Stomach (tissue), 8 donors: ENCODE measurements at regions not wholly inside any gene's neighbourhood (a gene's known extent, or its start where the extent isn't known, plus 50 kb on each side); places are given as distances from the start of the nearest gene placed in this dataset.

Source experiments
- DNase-seq, 2 donors: peaks; one replicate each; pipeline versions ENCODE4 v3.0.0 to v3.0.0-alpha.2; 2013 to 2019
- H3K27ac ChIP-seq, 5 donors: fragments of 200-600 bp in 4 of 5; sonication (generic) in 4 of 5; one replicate each; pipeline ENCODE4 v1.5.1; 2013 to 2019; ENCODE audit warnings: mild to moderate bottlenecking in 1 of 5, moderate library complexity in 1 of 5
- H3K27me3 ChIP-seq, 3 donors: fragments of 200-600 bp; sonication (generic); one replicate each; pipeline ENCODE4 v1.5.1; 2017 to 2019; ENCODE audit warnings: mixed run types in 1 of 3
- H3K36me3 ChIP-seq, 4 donors: fragments of 200-600 bp; sonication (generic); 1 replicate in 3 of 4; 2 replicates in 1 of 4; pipeline ENCODE4 v1.5.1; 2016 to 2019
- H3K4me1 ChIP-seq, 4 donors: fragments of 200-600 bp; sonication (generic); one replicate each; pipeline ENCODE4 v1.5.1; 2016 to 2019
- H3K4me3 ChIP-seq, 4 donors: fragments of 200-600 bp; sonication (generic) in 3 of 4; one replicate each; pipeline ENCODE4 v1.5.1; 2016 to 2019; ENCODE audit warnings: mild to moderate bottlenecking in 1 of 4
- H3K9me3 ChIP-seq, 4 donors: fragments of 200-600 bp; sonication (generic); one replicate each; pipeline ENCODE4 v1.5.1; 2016 to 2019
- EP300 ChIP-seq: sonication (generic); formaldehyde crosslinking; IDR thresholded peaks from one replicate; pipeline ENCODE4 v1.6.1; 2017; ENCODE audit warnings: antibody characterized with exemption
- POLR2A ChIP-seq, 4 donors: fragments of 450-650 bp; IDR thresholded peaks; one replicate each; pipeline ENCODE4 v1.6.1; 2016; ENCODE audit warnings: antibody characterized with exemption in 4 of 4, control low read depth in 2 of 4, mild to moderate bottlenecking in 1 of 4, moderate library complexity in 1 of 4
- POLR2AphosphoS5 ChIP-seq, 3 donors: sonication (generic); formaldehyde crosslinking; IDR thresholded peaks; one replicate each; pipeline ENCODE4 v1.6.1; 2016; ENCODE audit warnings: antibody characterized with exemption in 3 of 3
- WGBS, 5 donors: extraction: QIAGEN DNeasy Blood & Tissue Kit in 3 of 5; methylation state at CpG; one replicate each; pipeline versions ENCODE4 v1.1.5 to v1.1.7; 2013 to 2018; 5-methylcytosine and 5-hydroxymethylcytosine counted together
- intact Hi-C: fragments of 100-400 bp; cut with DNase I; formaldehyde crosslinking; loops from one replicate; pipeline ENCODE4 v1.15.1; 2023; ENCODE audit warnings: low total_unique reads
- TF ChIP-seq, protein P1 (sequence below), 7 experiments: fragments of 450-650 bp in 4 of 7; fragments of 200-600 bp in 3 of 7; sonication (generic) in 3 of 7; IDR thresholded peaks; one replicate each; pipeline ENCODE4 v1.5.1; 2016 to 2019; ENCODE audit warnings: antibody characterized with exemption in 7 of 7, control low read depth in 2 of 7, mild to moderate bottlenecking in 1 of 7
- donor health status: healthy with polysubstance abuse.
- donor health status: Bipolar disorder and iron deficiency.
- donor health status: healthy.

DNA sequence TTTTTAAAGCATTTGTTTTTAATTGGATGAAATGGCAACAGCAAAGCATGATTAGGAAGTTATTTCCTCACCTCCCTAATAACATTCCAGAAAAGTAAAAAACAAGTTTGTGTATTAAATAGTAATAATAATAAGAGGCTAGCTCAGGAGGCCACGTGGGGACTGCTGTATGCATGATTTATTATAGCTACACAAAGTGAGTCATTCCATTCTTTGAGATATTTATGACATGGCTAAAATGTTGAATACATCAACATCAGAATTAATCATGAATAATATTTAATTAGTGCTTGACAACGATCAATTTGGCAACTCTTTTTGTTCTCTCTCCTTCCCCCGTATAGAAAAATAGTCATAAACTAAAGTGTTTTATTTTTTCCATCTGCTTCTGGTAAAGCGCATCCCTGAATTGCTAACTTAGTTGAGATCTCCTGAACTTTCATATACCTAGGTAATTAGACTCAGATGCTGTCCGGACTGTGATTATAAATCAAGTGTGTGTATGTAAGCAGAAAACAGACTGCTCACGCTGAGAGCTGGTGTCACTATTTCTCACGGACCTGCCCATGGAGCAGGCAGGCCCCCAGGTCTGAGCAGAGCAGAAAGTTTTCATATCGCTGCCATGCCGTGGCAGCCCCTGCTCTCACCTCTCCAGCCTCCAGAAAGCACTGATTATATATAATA, 125.7 kb downstream of the WT1 start:
- no peak overlapping the region for H3K4me3 ChIP-seq
- no peak for TF ChIP-seq POLR2A (IDR thresholded peaks at IDR 0.05)
- TF ChIP-seq EP300 = no peak
- no peak for TF ChIP-seq POLR2AphosphoS5 (IDR thresholded peaks at IDR 0.05)
- TF ChIP-seq, protein P1, sequence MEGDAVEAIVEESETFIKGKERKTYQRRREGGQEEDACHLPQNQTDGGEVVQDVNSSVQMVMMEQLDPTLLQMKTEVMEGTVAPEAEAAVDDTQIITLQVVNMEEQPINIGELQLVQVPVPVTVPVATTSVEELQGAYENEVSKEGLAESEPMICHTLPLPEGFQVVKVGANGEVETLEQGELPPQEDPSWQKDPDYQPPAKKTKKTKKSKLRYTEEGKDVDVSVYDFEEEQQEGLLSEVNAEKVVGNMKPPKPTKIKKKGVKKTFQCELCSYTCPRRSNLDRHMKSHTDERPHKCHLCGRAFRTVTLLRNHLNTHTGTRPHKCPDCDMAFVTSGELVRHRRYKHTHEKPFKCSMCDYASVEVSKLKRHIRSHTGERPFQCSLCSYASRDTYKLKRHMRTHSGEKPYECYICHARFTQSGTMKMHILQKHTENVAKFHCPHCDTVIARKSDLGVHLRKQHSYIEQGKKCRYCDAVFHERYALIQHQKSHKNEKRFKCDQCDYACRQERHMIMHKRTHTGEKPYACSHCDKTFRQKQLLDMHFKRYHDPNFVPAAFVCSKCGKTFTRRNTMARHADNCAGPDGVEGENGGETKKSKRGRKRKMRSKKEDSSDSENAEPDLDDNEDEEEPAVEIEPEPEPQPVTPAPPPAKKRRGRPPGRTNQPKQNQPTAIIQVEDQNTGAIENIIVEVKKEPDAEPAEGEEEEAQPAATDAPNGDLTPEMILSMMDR (IDR thresholded peaks at IDR 0.05) = no peak
- peaks cover 0 to 28% (median 10%) of the 10 kb centered on the region in 4 donors for H3K4me1 ChIP-seq
- peaks cover 0 to 13% (median 0%) of the 10 kb centered on the region in 3 donors for H3K27me3 ChIP-seq
- no peak overlapping the region for H3K27ac ChIP-seq
- no peak for DNase-seq
- H3K36me3 ChIP-seq = no peaks in the 10 kb centered on the region
- 28 to 47% (median 35%) methylated on average over 9 of the region's 9 CpGs for WGBS, 5 donors
- intact Hi-C loops = no loop called here
- no peaks in the 10 kb centered on the region for H3K9me3 ChIP-seq

DNA sequence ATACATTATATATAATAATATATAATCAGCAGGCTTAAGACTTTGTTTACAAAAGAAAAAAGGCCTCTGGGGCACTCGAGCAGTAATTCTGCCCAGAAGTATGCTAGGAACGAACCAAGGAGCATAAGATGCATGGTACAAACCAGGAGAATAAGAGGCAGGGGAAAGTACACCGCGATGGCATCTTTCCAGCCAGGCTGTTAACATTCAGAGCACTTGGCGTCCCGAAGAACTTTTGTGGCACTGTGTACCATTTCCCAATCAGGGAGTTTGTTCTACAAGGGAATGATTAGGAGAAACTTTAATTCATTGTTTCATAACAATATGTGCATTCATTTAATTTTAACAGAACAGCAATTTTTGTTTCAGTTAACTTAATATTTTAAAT, 125.1 kb downstream of the WT1 start:
- peak in 1 of 2 donors; percentile 57 for DNase-seq
- Histone ChIP-seq H3K27ac (no peak overlapping the region), H3K4me1 (peaks cover 0 to 28% (median 10%) of the 10 kb centered on the region in 4 donors), H3K27me3 (peaks cover 0 to 13% (median 0%) of the 10 kb centered on the region in 3 donors), H3K36me3 (no peaks in the 10 kb centered on the region), H3K4me3 (no peak overlapping the region), H3K9me3 (no peaks in the 10 kb centered on the region)
- intact Hi-C loops = no loop called here
- 31 to 48% (median 36%) methylated on average over 6 of the region's 6 CpGs for WGBS, 5 donors
- TF ChIP-seq POLR2A (IDR thresholded peaks at IDR 0.05) = no peak
- no peak for TF ChIP-seq EP300
- no peak for TF ChIP-seq POLR2AphosphoS5 (IDR thresholded peaks at IDR 0.05)
- TF ChIP-seq, protein P1 (IDR thresholded peaks at IDR 0.05) = no peak

DNA sequence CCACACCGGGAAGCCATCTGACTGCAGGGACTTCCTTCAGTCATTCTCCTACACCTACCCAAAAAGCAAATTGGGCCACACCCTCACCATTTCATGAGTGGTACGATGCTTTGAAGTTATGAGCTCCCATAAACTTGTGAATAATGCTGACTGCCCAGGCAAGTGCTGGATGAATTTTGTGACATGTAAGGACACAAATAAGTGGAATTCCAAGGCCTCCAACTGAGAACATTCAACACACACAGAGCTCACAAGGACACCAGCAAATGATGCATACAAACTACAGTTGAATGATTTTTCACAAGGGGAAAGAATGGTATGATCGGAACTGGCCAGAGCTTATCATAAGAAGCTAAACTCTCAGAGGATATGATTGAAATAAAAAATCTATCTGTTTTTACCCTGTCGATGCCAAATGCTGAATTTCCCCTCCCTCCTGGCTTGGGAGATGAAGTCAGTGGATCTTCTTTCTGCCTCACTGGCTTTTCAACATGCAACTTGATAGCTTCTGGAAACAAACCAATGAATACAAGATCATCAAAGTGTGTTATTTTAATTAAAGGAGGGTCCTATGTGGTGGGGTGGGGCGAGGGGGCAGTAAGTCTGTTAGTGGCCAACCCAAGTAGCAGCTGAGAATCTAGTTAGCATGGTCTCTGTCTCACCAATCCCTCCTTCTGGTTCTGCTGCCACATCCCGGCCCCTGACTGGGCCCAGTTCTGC, 123.8 kb downstream of the WT1 start:
- peaks cover 0 to 13% (median 0%) of the 10 kb centered on the region in 3 donors for H3K27me3 ChIP-seq
- no peaks in the 10 kb centered on the region for H3K9me3 ChIP-seq
- TF ChIP-seq, protein P1 (IDR thresholded peaks at IDR 0.05) = no peak
- TF ChIP-seq POLR2A (IDR thresholded peaks at IDR 0.05) = no peak
- TF ChIP-seq EP300 = no peak
- TF ChIP-seq POLR2AphosphoS5 (IDR thresholded peaks at IDR 0.05) = no peak
- no peak overlapping the region for H3K27ac ChIP-seq
- peaks cover 0 to 28% (median 10%) of the 10 kb centered on the region in 4 donors for H3K4me1 ChIP-seq
- H3K4me3 ChIP-seq = no peak overlapping the region
- no peaks in the 10 kb centered on the region for H3K36me3 ChIP-seq
- DNase-seq = no peak
- 78 to 89% (median 86%) methylated on average over 6 of the region's 6 CpGs for WGBS, 5 donors
- intact Hi-C loops = no loop called here

DNA sequence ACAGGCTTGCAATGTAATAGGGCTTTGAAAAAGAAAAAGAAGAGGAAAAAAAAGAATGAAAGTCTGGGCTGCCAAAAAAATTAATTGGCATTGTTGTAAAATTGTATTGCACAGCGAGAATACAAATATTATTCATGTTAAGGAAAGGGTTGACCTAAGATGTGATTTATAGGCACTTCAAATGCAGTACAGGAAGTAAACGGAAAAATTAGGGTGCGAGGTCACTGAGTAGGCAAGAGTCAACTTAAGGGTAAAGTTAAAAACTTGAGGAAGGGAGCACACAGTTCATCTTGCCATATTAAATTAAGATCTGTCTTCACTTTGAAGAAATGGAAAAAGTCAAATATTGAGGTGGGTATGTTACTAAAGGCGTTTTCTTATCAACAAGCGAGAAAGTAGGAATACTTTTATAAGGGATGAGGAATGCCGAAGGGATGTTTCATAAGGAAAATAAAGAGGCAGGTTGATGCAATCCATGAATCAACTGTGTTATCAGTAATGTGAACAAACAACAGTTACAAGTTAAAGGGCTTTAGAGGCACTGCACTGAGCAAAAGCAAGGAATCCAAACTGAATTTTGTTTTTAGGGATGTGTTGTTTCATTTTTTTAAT, 123.0 kb downstream of the WT1 start:
- peaks cover 0 to 13% (median 0%) of the 10 kb centered on the region in 3 donors for H3K27me3 ChIP-seq
- no peak for TF ChIP-seq POLR2A (IDR thresholded peaks at IDR 0.05)
- no peak for TF ChIP-seq EP300
- TF ChIP-seq, protein P1 (IDR thresholded peaks at IDR 0.05) = no peak
- no peak for TF ChIP-seq POLR2AphosphoS5 (IDR thresholded peaks at IDR 0.05)
- no peaks in the 10 kb centered on the region for H3K36me3 ChIP-seq
- WGBS, 5 donors = 30 to 45% (median 40%) methylated on average over 6 of the region's 6 CpGs
- intact Hi-C loops = no loop called here
- peaks cover 0 to 28% (median 10%) of the 10 kb centered on the region in 4 donors for H3K4me1 ChIP-seq
- no peak overlapping the region for H3K27ac ChIP-seq
- no peak overlapping the region for H3K4me3 ChIP-seq
- no peaks in the 10 kb centered on the region for H3K9me3 ChIP-seq
- DNase-seq = no peak
